Stimulated activated CD4-positive, alpha-beta T cell treated with anti-CD3 and anti-CD28 coated beads, Interleukin-4, amount 100 ng/mL, for 1 hour (primary cell): ENCODE measurements at regions not wholly inside any gene's neighbourhood (a gene's known extent, or its start where the extent isn't known, plus 50 kb on each side); places are given as distances from the start of the nearest gene placed in this dataset.
A peak's percentile ranks its signal among the peaks of the same experiment; 100 is the strongest.

Experiments
- DNase-seq: peaks from one replicate; pipeline ENCODE4 v3.0.0-alpha.2; 2020

GRCh38 chr14:71725922-71726579 lies 206.2 kb upstream of the RGS6 start:
- no peak for DNase-seq

DNA sequence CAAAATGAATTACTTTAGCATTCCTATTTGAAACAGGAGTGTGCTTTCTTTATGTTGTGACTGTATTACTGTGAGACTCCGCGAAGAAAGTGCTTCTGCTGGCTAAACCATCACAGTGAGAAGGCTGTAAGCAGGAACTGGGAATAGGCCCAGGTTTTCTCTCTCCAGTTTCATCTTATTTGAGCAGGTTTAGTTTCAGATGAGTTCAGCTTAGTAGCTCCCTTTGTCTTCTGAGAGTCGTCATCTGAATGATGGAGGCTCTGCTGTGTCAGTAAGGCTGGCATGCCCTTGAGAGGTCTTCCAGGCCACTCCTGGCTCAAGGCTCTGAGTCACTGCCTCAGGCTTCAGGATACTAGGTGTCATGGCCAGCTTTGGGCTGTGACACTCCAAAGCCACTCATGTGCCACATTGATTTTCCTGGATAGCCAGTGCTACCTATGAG lies 205.6 kb upstream of the RGS6 start:
- DNase-seq, result no peak

DNA sequence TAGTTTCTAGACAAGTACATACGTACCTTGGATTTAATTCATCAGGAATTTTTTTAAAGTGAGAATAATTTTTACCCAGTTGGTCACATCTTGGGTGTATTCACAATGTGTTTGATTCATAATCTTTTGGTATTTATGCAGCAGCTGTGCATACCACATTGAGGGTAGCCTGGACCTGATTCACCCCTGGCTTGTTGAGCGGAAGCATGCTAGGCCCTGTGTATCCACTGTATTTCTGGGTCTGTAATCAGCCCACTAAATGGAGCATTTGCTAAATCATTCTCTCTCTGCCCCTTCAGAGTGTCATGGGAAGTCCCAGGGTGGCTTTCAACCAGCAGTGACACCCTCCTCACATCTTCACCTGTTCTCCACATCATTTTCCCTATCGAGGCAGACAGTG lies 203.8 kb upstream of the RGS6 start:
- DNase-seq, result no peak

DNA sequence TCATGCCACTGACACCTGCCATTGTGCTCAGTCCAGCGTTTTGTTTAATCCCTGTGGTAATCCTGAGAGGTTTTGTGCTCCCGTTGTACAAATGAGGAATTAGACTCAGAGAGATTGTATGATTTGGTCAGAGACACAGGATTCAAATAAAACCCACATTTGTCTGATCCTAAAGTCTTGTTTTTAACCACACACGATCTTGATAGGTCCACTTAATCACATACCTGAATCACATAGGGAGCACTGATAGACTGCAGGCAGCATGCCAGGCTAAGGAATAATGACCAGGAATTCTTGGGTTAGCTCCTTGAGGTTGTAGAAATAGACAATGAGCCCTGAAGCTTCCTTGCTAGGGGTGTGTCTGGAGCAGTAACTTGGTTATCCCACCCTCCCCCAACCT lies 202.6 kb upstream of the RGS6 start:
- no peak for DNase-seq

DNA sequence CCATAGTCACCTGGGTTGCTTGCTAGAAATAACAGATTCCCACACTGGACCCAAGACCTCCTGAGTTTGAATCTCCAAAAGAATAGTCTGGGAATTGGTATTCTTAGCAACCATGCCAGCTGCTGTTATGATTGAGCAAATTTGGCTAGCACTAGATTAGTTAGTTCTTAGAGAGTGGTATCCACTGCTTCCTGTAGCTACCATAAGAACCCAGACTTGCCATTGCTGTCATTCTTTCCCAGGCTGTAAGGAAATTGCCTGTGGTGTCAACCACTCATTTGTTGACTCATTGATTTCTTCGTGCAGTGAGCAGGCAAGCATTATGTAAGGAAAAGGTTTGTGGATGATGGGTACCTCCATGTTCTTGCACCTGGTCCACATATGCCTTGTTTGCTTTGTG lies 201.8 kb upstream of the RGS6 start:
- DNase-seq, result no peak

DNA sequence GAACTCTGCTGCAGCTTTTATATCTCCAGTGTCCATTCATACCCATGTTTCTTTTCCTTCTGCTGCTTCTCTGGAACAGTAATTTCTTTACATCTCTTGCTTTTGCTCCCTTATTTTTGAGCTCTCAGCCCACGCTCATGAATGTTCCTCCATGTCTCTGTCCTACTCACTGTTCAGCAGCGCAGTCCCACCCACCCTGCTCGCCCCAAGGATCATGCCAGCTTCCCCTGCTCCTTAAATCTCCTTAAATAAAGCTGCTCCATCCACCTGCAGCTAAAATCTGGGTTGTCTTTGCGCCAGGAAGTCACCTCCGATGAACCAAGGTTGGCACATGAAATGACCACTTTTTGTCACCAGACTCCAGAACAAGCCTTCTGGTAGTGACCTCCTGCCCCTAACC lies 201.1 kb upstream of the RGS6 start:
- no peak for DNase-seq

- no peak for DNase-seq
Measured at GRCh38 chr14:71733210-71733883, 198.9 kb upstream of the RGS6 start.

- DNase-seq, result no peak
Measured at GRCh38 chr14:71734076-71734475, 198.2 kb upstream of the RGS6 start.

- DNase-seq, result no peak
Measured at GRCh38 chr14:71734885-71735284, 197.3 kb upstream of the RGS6 start.

- no peak for DNase-seq
Measured at GRCh38 chr14:71737760-71738159, 194.5 kb upstream of the RGS6 start.

DNA sequence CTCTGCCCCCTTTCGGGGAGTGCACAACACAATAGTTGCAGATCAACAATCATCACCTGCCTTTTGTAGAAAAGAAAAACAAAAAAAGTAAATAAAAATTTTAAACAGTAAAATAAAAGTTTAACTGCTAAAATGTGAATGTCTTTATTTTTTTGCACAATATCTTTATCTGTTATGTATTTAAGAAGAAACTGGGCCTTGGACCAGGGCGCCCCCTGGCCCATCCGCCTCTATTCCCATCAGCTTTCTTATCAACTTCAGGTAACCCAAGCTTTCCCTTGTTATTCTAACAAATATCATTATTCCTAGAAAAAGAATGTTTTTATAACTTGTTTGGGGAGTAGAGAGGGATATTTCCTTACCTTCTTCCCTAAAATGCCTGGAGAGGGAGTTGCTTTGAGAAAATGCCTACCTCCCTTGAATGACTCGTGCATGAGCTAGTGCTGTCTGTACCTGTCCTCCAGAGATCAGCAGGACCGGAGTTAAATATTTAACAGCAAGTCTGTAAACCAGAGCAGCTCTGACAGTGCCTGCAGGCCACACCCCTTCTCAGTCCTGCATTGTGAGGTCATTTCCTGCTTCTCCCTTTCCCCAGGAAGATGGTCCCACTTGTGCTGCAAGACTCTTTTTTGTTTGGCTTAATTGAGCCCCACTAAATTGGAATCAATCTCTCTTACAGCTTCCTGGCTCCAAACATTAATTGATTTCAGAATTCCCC lies 192.8 kb upstream of the RGS6 start:
- no peak for DNase-seq

- DNase-seq, result no peak
Measured at GRCh38 chr14:71741241-71741640, 191.0 kb upstream of the RGS6 start.

- DNase-seq, result no peak
Measured at GRCh38 chr14:71742485-71742884, 189.7 kb upstream of the RGS6 start.

DNA sequence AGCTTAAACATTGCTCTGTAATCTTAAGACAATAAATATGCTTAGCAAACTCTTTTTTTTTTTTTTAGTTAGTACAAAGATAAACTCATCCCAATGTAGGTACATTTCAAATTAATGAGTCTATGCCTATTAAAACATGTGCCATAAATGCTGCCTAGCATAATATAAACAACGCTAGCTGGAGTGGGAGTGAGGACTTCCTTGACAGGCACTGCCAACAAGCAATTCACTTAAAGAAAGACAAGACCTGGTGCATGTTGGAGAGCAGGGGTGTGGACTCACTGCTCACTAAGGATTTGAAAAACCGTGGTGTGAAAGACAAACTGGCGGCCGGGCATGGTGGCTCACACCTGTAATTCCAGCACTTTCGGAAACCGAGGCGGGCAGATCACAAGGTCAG lies 187.2 kb upstream of the RGS6 start:
- no peak for DNase-seq

DNA sequence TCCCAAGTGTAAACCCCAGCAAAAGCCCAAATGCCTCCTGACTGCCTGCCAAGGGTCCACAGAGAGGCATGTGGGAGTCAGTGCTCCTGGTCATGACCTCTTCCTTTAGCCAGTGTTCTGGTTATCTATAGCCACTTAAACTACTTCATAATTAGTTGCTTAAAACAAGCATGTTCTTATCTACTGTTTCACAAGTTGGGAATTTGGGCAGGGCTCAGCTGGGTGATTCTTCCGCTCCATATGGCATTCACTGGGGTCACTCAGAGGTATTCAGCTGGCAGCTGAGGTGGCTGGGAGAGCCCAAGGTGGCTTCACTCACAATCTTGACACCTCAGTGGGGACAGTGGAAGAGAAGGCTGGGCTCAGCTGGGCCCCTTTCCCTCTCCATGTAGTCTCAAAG lies 184.0 kb upstream of the RGS6 start:
- no peak for DNase-seq

DNA sequence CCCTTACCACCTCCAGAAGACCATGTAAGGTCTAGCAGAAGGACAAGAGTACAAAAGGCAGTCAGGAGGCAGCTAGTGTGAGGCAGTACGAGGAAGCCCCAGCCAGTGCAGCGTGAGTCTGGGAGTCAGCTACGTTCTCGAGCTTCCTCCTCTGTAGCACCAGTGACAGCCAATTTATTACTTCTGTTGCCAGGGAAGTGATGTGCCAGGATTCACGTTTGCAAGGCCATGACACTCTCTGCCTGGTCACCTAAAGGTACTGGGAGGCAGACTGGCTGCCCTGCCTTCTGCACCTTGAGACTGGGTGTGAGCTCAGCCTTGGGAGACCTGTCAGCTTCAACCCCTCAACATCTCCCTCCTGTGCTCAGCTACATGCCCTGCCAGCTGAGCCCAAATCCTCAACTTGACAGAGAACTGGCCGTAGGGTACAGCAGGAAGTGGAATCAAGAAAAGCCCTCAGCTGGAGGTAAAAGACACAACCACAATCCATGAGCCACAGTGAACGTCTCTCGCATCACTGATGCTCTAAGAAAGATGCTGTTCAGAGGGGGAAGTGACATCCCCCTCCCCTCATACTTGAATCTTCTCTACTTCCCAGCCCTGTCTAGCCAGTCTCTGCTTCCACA lies 182.5 kb upstream of the RGS6 start:
- DNase-seq, result no peak

- no peak for DNase-seq
Measured at GRCh38 chr14:71751264-71751663, 181.0 kb upstream of the RGS6 start.

DNA sequence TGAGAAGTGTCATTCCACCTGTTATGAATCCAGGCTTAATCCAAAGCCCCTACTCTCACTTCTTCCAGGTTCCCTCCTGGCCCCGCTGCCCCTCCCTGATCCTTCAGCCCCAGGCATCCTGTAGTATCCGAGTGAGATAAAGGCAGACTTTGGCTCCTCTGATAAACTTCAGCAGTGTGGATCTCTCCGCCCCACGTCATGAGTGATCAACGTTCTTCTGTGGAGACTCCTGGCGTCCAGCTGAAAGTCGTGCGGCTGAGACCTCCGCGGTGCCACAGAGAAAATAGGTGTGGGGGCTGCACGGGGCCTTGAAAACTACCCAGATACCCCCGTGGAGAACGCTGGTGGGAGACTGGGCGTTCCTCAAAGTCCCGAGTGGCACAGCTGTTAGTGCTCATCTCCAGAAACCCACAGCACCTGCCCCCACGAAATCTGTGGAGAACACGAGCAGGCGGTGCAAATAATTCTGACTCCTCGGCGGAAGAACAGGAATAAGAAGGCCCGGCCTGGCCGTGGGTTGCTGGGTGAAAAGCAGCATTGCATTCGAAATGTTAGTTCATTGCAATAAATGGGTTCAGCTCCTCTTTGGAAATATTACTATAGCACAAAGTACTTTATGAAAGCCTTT lies 180.0 kb upstream of the RGS6 start:
- no peak for DNase-seq

DNA sequence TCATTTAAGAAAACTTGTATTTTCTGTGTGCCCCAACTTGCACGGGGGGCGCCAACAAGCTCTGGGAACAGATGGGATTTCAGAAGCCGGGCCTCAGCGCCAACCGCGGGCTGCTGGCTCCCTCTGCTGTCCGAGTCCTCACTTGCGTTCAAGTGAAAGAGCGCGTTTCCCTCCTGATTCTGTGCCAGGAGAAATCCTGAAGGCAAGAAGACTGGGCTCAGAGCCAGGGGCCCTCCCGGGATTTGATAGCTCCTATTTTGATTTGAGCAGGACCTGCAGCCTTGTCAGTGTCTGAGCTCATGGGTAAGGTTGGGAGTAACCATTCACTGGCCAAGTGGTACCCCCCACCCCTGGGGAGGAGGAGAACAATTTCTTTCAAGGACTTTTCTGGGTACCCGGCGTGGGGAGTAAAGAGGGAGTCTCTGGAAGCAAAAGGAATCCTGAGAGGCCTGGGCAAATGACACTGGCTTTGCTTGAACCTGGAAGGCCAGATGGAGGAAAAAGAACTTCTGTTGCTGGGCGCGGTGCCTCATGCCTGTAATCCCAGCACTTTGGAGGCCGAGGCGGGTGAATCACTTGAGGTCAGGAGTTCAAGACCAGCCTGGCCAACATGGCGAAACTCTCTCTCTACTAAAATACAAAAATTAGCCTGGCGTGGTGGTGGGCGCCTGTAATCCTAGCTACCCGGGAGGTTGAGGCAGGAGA lies 179.0 kb upstream of the RGS6 start:
- DNase-seq, result peak; percentile 74

DNA sequence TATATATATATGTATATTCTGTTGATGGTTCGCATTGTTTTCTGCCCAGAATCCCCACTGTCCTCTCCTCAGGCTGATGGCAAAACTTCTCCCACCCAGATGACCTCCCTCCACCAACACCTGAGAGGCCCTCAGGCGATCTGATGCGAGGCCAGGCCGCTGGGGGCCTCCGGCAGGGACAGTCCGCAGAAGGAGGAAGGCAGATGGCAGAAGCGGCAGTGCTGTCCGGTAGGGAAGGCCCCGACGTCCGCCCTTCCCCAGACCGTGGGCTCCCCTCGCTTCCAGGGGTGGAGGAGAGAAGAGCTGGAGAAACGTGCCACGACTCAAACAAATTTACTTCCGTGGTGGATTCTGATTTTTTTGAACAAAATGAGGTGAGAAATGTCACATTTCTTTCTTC lies 178.3 kb upstream of the RGS6 start:
- no peak for DNase-seq

DNA sequence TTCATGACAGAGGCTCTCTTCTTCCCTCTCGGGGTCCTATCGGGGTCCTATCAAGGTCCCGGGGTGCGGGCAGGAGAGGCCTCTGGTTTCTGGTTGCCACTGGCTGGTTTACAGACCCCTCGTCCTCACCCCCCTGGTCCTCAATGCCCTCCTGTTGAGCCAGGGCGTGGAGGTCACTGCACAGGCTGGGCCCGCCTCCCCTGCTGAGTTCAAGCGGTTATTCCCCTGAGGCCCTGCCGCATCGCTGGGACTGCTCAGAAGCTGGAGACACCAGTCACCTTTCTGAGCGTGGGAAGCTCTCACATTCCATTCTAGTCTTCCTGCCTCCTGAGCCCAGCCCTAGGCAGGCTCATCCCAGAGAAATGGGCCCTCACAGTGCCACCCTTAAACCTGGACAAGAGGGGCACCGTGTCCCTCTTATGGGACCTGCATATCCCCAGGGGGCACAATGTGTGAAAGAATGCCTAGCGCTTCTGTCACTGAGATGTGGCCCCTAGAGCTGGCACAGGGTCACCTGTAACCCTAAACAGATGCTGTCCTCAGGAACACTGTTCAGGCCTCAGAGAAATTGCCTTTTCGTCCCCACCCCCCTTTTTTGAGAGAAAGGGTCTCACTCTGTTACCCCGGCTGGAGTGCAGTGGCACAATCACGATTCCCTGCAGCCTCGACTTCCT lies 177.7 kb upstream of the RGS6 start:
- DNase-seq, result no peak
